ENCODE measurements at regions not wholly inside any gene's neighbourhood (a gene's known extent, or its start where the extent isn't known, plus 50 kb on each side); places are given as distances from the start of the nearest gene placed in this dataset.
"Not testable (repeated sequence)": the region's sequence is repeated elsewhere in the genome, so short reads cannot be mapped to it uniquely, and the experiment has no call there.

DNA sequence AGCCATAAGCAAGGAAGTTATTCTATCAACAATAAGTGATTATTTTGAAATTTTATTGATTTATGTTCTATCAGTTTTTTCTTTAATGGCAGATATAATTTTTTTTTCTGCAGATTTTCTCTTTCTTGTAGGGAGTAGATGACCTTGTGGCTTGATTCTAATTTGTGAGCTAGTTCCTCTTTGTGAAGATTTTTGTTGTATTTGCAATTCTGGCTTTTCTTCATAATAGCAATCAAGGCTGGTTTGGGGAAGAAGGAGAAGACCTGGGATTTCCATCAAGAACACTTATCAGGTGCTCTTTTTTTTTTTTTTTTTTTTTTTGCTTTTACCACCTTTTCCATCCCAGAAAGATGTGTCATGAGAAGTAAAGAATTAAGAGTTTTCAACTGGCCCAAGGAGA lies 324.2 kb upstream of the MAN1A1 start:
- Histone ChIP-seq H2AK5ac (ENCODE audit: low read length) (no peak overlapping the region), H3K9ac (ENCODE audit: low read length) (no peak overlapping the region), H3K4ac (ENCODE audit: low read depth, low read length) (no peak overlapping the region), H3K56ac (ENCODE audit: low read length) (no peak overlapping the region), H3K79me2 (ENCODE audit: control insufficient read depth, insufficient read depth, low read length) (no peaks in the 10 kb centered on the region), H3K4me2 (ENCODE audit: low read length) (no peak overlapping the region), H4K5ac (ENCODE audit: low read length) (no peak overlapping the region), H3K4me1 (ENCODE audit: control insufficient read depth, low read depth, low read length) (no peaks in the 10 kb centered on the region), H4K8ac (ENCODE audit: low read depth, low read length) (no peak overlapping the region), H3K27ac (ENCODE audit: low read depth, low read length) (no peak overlapping the region), H3K18ac (ENCODE audit: low read length) (no peak overlapping the region), H3K36me3 (ENCODE audit: control insufficient read depth, insufficient read depth, low read length) (no peaks in the 10 kb centered on the region), H2BK5ac (ENCODE audit: low read length) (no peak overlapping the region), H3K27me3 (ENCODE audit: insufficient read depth, low read length, poor library complexity) (no peaks in the 10 kb centered on the region), H2BK120ac (ENCODE audit: low read depth, low read length) (no peak overlapping the region), H3K23ac (ENCODE audit: low read length) (no peak overlapping the region), H3K79me1 (ENCODE audit: low read length) (no peaks in the 10 kb centered on the region), H2BK15ac (replicated peaks; ENCODE audit: low read depth) (no peak overlapping the region), H3K4me3 (ENCODE audit: low read length) (no peak overlapping the region)
- DNase-seq, result no peak

- Histone ChIP-seq H3K79me2 (ENCODE audit: control insufficient read depth, insufficient read depth, low read length) (no peaks in the 10 kb centered on the region), H3K4me1 (ENCODE audit: control insufficient read depth, low read depth, low read length) (no peaks in the 10 kb centered on the region), H3K4ac (ENCODE audit: low read depth, low read length) (no peak overlapping the region), H3K4me3 (ENCODE audit: low read length) (no peak overlapping the region), H3K23ac (ENCODE audit: low read length) (no peak overlapping the region), H3K36me3 (ENCODE audit: control insufficient read depth, insufficient read depth, low read length) (no peaks in the 10 kb centered on the region), H3K4me2 (ENCODE audit: low read length) (no peak overlapping the region), H2AK5ac (ENCODE audit: low read length) (no peak overlapping the region), H3K56ac (ENCODE audit: low read length) (no peak overlapping the region), H3K18ac (ENCODE audit: low read length) (no peak overlapping the region), H3K9ac (ENCODE audit: low read length) (no peak overlapping the region), H3K79me1 (ENCODE audit: low read length) (no peaks in the 10 kb centered on the region), H4K5ac (ENCODE audit: low read length) (no peak overlapping the region), H3K27me3 (ENCODE audit: insufficient read depth, low read length, poor library complexity) (no peaks in the 10 kb centered on the region), H4K8ac (ENCODE audit: low read depth, low read length) (no peak overlapping the region), H3K27ac (ENCODE audit: low read depth, low read length) (no peak overlapping the region), H2BK120ac (ENCODE audit: low read depth, low read length) (no peak overlapping the region), H2BK15ac (replicated peaks; ENCODE audit: low read depth) (no peak overlapping the region), H2BK5ac (ENCODE audit: low read length) (no peak overlapping the region)
- DNase-seq, result peak; percentile 83
- WGBS (ENCODE audit: extremely low coverage, insufficient coverage, low lambda C conversion rate), result no CpG with 5 or more reads among the region's 1 CpG
Observed at GRCh38 chr6:119672725-119673124, 323.2 kb upstream of the MAN1A1 start.

DNA sequence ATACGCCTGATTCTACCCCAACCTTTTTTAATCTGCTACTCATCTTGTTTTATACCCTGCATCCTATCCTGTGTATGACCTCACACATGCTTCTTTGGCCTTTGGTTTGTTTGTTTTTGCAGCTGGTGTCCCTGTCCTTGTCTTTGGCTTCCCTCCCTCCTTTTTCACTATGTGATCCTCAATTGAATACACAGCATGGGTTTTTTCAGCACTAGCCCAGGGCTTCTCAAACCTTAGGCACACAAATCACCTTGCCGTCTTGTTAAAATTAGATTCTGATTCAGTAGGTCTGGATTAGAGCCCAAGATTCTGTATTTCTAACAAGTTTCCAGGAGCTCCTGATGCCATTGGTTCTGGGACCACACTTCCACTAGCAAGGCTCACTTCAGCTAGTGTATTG lies 321.5 kb upstream of the MAN1A1 start:
- H3K4me3 ChIP-seq (ENCODE audit: low read length), result no peak overlapping the region
- no peak overlapping the region for H2BK120ac ChIP-seq (ENCODE audit: low read depth, low read length)
- no peak overlapping the region for H3K23ac ChIP-seq (ENCODE audit: low read length)
- no CpG with 5 or more reads among the region's 2 CpGs for WGBS (ENCODE audit: extremely low coverage, insufficient coverage, low lambda C conversion rate)
- no peaks in the 10 kb centered on the region for H3K79me1 ChIP-seq (ENCODE audit: low read length)
- H3K27me3 ChIP-seq (ENCODE audit: insufficient read depth, low read length, poor library complexity), result no peaks in the 10 kb centered on the region
- no peaks in the 10 kb centered on the region for H3K4me1 ChIP-seq (ENCODE audit: control insufficient read depth, low read depth, low read length)
- H3K4me2 ChIP-seq (ENCODE audit: low read length), result no peak overlapping the region
- H2BK15ac ChIP-seq (replicated peaks; ENCODE audit: low read depth), result no peak overlapping the region
- H4K5ac ChIP-seq (ENCODE audit: low read length), result no peak overlapping the region
- no peak overlapping the region for H3K56ac ChIP-seq (ENCODE audit: low read length)
- H2BK5ac ChIP-seq (ENCODE audit: low read length), result no peak overlapping the region
- no peak overlapping the region for H3K9ac ChIP-seq (ENCODE audit: low read length)
- peak; percentile 46 for DNase-seq
- H3K36me3 ChIP-seq (ENCODE audit: control insufficient read depth, insufficient read depth, low read length), result no peaks in the 10 kb centered on the region
- H3K18ac ChIP-seq (ENCODE audit: low read length), result no peak overlapping the region
- no peak overlapping the region for H2AK5ac ChIP-seq (ENCODE audit: low read length)
- H3K79me2 ChIP-seq (ENCODE audit: control insufficient read depth, insufficient read depth, low read length), result no peaks in the 10 kb centered on the region
- no peak overlapping the region for H4K8ac ChIP-seq (ENCODE audit: low read depth, low read length)
- no peak overlapping the region for H3K27ac ChIP-seq (ENCODE audit: low read depth, low read length)
- no peak overlapping the region for H3K4ac ChIP-seq (ENCODE audit: low read depth, low read length)

DNA sequence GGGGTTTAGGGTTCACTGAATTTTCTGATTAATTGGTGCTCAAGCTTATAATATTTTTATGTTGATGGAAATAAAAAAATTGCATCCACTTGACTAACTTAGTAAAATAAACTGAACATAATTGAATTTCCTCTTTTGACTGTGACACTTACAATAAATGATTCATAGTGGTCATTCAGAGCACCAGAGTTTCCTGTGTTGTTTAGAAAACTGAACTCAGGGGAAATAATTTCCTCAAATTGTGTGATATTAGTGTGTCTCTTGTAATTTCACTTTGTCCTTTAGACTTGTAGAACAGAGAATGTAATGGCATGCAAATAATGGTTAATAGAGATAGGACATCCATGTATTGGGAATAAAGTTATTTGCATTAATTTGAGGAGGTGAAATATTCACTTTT lies 319.7 kb upstream of the MAN1A1 start:
- H3K4me1 ChIP-seq (ENCODE audit: control insufficient read depth, low read depth, low read length), result no peaks in the 10 kb centered on the region
- H3K27me3 ChIP-seq (ENCODE audit: insufficient read depth, low read length, poor library complexity), result no peaks in the 10 kb centered on the region
- H3K4me3 ChIP-seq (ENCODE audit: low read length), result no peak overlapping the region
- no peaks in the 10 kb centered on the region for H3K36me3 ChIP-seq (ENCODE audit: control insufficient read depth, insufficient read depth, low read length)
- no peak overlapping the region for H3K18ac ChIP-seq (ENCODE audit: low read length)
- H2BK15ac ChIP-seq (replicated peaks; ENCODE audit: low read depth), result no peak overlapping the region
- no peaks in the 10 kb centered on the region for H3K79me1 ChIP-seq (ENCODE audit: low read length)
- no peak overlapping the region for H3K9ac ChIP-seq (ENCODE audit: low read length)
- no peak overlapping the region for H3K27ac ChIP-seq (ENCODE audit: low read depth, low read length)
- no peak overlapping the region for H4K5ac ChIP-seq (ENCODE audit: low read length)
- H4K8ac ChIP-seq (ENCODE audit: low read depth, low read length), result no peak overlapping the region
- no peak overlapping the region for H2BK5ac ChIP-seq (ENCODE audit: low read length)
- no peak overlapping the region for H3K56ac ChIP-seq (ENCODE audit: low read length)
- no peak overlapping the region for H3K4ac ChIP-seq (ENCODE audit: low read depth, low read length)
- DNase-seq, result no peak
- H2BK120ac ChIP-seq (ENCODE audit: low read depth, low read length), result no peak overlapping the region
- no peaks in the 10 kb centered on the region for H3K79me2 ChIP-seq (ENCODE audit: control insufficient read depth, insufficient read depth, low read length)
- no peak overlapping the region for H2AK5ac ChIP-seq (ENCODE audit: low read length)
- H3K23ac ChIP-seq (ENCODE audit: low read length), result no peak overlapping the region
- H3K4me2 ChIP-seq (ENCODE audit: low read length), result no peak overlapping the region

DNA sequence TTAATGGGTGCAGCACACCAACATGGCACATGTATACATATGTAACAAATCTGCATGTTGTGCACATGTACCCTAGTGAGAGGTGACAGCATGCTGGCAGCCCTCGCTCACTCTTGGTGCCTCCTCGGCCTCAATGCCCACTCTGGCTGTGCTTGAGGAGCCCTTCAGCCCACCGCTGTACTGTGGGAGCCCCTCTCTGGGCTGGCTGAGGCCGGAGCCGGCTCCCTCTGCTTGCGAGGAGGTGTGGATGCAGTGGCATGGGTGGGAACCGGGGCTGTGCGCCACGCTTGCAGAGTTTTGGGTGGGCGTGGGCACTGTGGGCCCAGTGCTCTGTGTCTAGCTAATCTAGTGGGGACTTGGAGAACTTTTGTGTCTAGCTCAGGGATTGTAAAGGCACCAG lies 315.9 kb upstream of the MAN1A1 start:
- H3K56ac ChIP-seq (ENCODE audit: low read length); H3K4ac ChIP-seq (ENCODE audit: low read depth, low read length); H3K36me3 ChIP-seq (ENCODE audit: control insufficient read depth, insufficient read depth, low read length); H3K23ac ChIP-seq (ENCODE audit: low read length); H3K18ac ChIP-seq (ENCODE audit: low read length); H3K79me2 ChIP-seq (ENCODE audit: control insufficient read depth, insufficient read depth, low read length); DNase-seq; H2AK5ac ChIP-seq (ENCODE audit: low read length); H4K8ac ChIP-seq (ENCODE audit: low read depth, low read length); H2BK15ac ChIP-seq (replicated peaks; ENCODE audit: low read depth); H2BK120ac ChIP-seq (ENCODE audit: low read depth, low read length); H3K79me1 ChIP-seq (ENCODE audit: low read length); H3K4me1 ChIP-seq (ENCODE audit: control insufficient read depth, low read depth, low read length); H2BK5ac ChIP-seq (ENCODE audit: low read length); H4K5ac ChIP-seq (ENCODE audit: low read length); H3K27ac ChIP-seq (ENCODE audit: low read depth, low read length); H3K4me2 ChIP-seq (ENCODE audit: low read length); H3K27me3 ChIP-seq (ENCODE audit: insufficient read depth, low read length, poor library complexity); H3K9ac ChIP-seq (ENCODE audit: low read length); H3K4me3 ChIP-seq (ENCODE audit: low read length): not testable (repeated sequence)
- no CpG with 5 or more reads among the region's 10 CpGs for WGBS (ENCODE audit: extremely low coverage, insufficient coverage, low lambda C conversion rate)

DNA sequence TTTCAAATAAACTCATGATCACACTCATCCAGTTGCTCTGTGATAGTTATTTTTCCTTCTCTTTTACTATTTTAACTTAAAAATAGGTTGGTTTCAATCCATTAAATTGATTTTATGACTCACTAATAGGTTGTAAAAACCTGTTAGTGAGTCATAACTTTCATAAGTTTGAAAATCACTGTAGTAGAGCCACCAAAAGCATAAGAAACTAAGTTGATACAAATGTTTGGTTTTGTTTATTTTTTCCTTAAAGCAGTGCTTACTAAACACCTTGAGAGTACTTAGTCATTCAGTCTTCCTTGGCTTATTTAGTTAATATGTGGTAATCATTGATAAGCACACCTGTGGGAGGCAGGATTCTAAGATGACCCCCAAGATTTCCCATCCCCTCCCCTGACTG lies 312.1 kb upstream of the MAN1A1 start:
- Histone ChIP-seq H2BK15ac (replicated peaks; ENCODE audit: low read depth) (no peak overlapping the region), H3K23ac (ENCODE audit: low read length) (no peak overlapping the region), H3K9ac (ENCODE audit: low read length) (no peak overlapping the region), H3K27ac (ENCODE audit: low read depth, low read length) (no peak overlapping the region), H3K4ac (ENCODE audit: low read depth, low read length) (no peak overlapping the region), H3K36me3 (ENCODE audit: control insufficient read depth, insufficient read depth, low read length) (no peaks in the 10 kb centered on the region), H3K27me3 (ENCODE audit: insufficient read depth, low read length, poor library complexity) (no peaks in the 10 kb centered on the region), H3K18ac (ENCODE audit: low read length) (no peak overlapping the region), H3K79me1 (ENCODE audit: low read length) (no peaks in the 10 kb centered on the region), H4K8ac (ENCODE audit: low read depth, low read length) (no peak overlapping the region), H3K79me2 (ENCODE audit: control insufficient read depth, insufficient read depth, low read length) (no peaks in the 10 kb centered on the region), H3K4me2 (ENCODE audit: low read length) (no peak overlapping the region), H2BK120ac (ENCODE audit: low read depth, low read length) (no peak overlapping the region), H2BK5ac (ENCODE audit: low read length) (no peak overlapping the region), H2AK5ac (ENCODE audit: low read length) (no peak overlapping the region), H4K5ac (ENCODE audit: low read length) (no peak overlapping the region), H3K4me1 (ENCODE audit: control insufficient read depth, low read depth, low read length) (no peaks in the 10 kb centered on the region), H3K56ac (ENCODE audit: low read length) (no peak overlapping the region), H3K4me3 (ENCODE audit: low read length) (no peak overlapping the region)
- DNase-seq, result no peak

Measured in mesendoderm (in vitro differentiated cells).